ENCODE measurements at regions not wholly inside any gene's neighbourhood (a gene's known extent, or its start where the extent isn't known, plus 50 kb on each side); places are given as distances from the start of the nearest gene placed in this dataset.

DNA sequence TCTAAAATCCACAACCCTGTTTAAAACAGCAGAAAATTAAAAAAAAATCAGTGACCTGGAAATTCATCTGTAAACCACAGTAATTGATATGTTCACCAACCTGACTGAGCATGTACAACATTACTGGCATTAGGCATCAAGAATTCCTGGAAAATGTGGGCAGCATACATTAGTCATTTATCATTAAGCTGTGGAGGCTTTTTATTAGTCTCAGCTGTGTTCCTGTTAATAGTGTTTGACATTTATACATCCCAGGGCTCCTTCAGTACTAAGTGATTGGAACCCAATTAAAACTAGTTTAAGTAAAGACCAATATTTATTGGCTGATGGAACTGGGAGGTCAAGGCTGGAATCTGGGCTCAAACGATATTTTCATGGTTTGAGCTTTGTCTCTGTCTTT lies 227.3 kb upstream of the GIMD1 start:
- Mint-ChIP-seq H3K36me3 (ENCODE audit: low read depth) (no peaks in the 10 kb centered on the region), H3K9me3 (no peaks in the 10 kb centered on the region), H3K27me3 (no peaks in the 10 kb centered on the region), H3K27ac (no peak overlapping the region), H3K4me3 (no peak overlapping the region), H3K4me1 (no peaks in the 10 kb centered on the region)
- ChIA-PET CTCF (interaction anchor here (0.5 kb wide), 1 partner anchor 31 kb away, joined by 3 read pairs; no protein-coding TSS in a partner anchor), POLR2A (no interaction called here)
- ATAC-seq (ENCODE audit: low read depth) (no peak), DNase-seq (no peak)
- intact Hi-C loops (cut with micrococcal nuclease): no loop called here
- TF ChIP-seq, protein P1, sequence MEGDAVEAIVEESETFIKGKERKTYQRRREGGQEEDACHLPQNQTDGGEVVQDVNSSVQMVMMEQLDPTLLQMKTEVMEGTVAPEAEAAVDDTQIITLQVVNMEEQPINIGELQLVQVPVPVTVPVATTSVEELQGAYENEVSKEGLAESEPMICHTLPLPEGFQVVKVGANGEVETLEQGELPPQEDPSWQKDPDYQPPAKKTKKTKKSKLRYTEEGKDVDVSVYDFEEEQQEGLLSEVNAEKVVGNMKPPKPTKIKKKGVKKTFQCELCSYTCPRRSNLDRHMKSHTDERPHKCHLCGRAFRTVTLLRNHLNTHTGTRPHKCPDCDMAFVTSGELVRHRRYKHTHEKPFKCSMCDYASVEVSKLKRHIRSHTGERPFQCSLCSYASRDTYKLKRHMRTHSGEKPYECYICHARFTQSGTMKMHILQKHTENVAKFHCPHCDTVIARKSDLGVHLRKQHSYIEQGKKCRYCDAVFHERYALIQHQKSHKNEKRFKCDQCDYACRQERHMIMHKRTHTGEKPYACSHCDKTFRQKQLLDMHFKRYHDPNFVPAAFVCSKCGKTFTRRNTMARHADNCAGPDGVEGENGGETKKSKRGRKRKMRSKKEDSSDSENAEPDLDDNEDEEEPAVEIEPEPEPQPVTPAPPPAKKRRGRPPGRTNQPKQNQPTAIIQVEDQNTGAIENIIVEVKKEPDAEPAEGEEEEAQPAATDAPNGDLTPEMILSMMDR (IDR thresholded peaks at IDR 0.05): no peak

DNA sequence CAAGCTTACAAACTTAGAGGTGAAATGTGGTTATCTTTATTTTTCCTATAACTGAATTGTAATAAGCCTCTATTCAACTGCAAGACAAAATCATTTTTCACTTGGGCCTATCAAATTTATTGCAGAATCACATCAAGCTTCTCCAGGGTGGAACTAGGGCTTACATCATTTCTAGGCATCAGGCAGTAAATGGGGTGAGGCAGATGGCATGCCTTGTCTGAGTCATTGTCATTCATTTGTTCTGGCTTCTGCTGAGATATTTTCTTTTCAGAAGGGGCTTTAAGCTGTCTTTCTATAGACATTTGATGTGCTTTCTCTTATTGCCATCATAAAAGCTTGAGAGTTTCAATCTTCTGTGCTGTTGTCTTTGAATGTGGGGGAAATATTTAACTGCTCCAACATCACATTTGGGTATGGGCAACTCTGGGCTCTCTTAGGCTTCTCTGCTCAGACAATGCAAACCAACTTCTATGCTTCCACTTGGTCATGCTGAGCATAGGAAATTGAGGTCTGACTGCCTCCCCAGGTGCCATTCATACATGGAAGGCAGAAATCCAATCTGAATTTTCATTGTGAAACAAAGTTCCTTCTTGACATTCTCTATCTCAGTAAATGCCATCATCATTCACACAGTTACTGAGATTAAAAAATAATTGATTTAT lies 225.8 kb upstream of the GIMD1 start:
- Mint-ChIP-seq H3K27me3 (no peaks in the 10 kb centered on the region), H3K4me1 (no peaks in the 10 kb centered on the region), H3K27ac (no peak overlapping the region), H3K4me3 (no peak overlapping the region), H3K9me3 (no peaks in the 10 kb centered on the region), H3K36me3 (ENCODE audit: low read depth) (no peaks in the 10 kb centered on the region)
- no peak for ATAC-seq (ENCODE audit: low read depth)
- intact Hi-C loops (cut with micrococcal nuclease): no loop called here
- DNase-seq: no peak
- TF ChIP-seq, protein P1 (IDR thresholded peaks at IDR 0.05): no peak
- ChIA-PET POLR2A (no interaction called here), CTCF (no interaction called here)

DNA sequence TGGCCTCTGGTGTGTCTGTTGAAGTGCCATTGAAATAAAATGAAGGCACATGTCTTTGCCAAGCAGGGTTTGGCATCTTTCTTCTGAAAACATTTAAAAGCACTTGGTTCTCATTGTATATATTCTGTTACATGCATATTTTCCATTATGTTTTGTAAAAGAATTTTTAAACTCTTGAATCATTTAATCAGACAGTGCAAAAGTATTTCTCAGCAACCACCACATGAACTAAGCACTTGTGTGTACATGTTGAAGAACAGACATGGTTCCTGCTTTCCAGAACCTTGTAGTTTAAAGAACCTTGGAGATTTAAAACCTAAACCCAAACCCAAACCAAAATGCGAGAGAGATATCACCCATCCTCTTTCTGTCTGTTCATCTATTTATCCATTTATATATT lies 220.3 kb upstream of the GIMD1 start:
- ChIA-PET POLR2A (no interaction called here), CTCF (no interaction called here)
- ATAC-seq (ENCODE audit: low read depth) (no peak), DNase-seq (no peak)
- intact Hi-C loops (cut with micrococcal nuclease): no loop called here
- Mint-ChIP-seq H3K9me3 (no peaks in the 10 kb centered on the region), H3K27ac (no peak overlapping the region), H3K27me3 (no peaks in the 10 kb centered on the region), H3K36me3 (ENCODE audit: low read depth) (no peaks in the 10 kb centered on the region), H3K4me3 (no peak overlapping the region), H3K4me1 (no peaks in the 10 kb centered on the region)
- TF ChIP-seq, protein P1 (IDR thresholded peaks at IDR 0.05): no peak

DNA sequence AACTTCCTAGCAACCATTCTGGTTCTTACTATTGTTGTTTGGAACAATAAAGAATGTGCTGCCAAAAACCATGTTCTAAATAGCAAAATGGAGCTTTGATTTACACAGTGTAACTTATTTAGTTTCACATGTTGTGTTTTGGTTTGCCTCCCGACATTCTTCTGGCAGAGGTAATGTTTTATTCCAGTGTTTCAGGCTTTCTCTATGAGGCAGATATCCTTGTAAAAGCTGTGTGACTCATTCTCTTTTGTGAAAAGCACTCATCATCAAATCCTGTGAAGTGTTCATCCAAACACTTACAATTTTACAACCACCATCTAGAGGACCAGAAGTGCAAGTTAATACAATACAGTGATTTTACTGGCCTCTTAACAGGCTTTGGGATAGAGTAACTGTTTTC lies 219.0 kb upstream of the GIMD1 start:
- ATAC-seq (ENCODE audit: low read depth): no peak
- Mint-ChIP-seq H3K9me3 (peaks cover 3% of the 10 kb centered on the region), H3K36me3 (ENCODE audit: low read depth) (no peaks in the 10 kb centered on the region), H3K4me3 (no peak overlapping the region), H3K4me1 (no peaks in the 10 kb centered on the region), H3K27me3 (no peaks in the 10 kb centered on the region), H3K27ac (no peak overlapping the region)
- CTCF ChIA-PET: no interaction called here
- POLR2A ChIA-PET: no interaction called here
- TF ChIP-seq, protein P1 (IDR thresholded peaks at IDR 0.05): no peak
- intact Hi-C loops (cut with micrococcal nuclease): no loop called here
- no peak for DNase-seq

DNA sequence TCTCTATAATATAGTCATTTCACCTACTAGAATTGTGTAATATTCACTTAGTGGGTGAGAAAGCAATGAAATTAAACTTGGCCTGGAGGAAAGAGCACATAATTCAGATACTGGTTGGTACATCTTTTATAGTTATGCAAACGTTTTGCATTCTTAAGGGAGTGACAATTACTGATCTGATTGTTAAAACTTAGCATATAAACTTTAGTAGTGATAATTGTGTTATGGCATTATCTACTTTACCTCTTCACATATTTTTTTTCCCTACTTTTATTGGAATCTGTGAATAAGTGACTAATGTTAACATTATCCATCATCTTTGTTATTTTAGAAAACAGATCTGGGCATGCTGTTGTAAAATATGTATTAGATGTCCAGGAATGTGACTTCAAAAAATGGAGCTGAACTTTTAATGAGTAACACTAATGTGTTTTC lies 217.4 kb upstream of the GIMD1 start:
- Mint-ChIP-seq H3K27ac (no peak overlapping the region), H3K4me1 (no peaks in the 10 kb centered on the region), H3K27me3 (no peaks in the 10 kb centered on the region), H3K9me3 (peaks cover 3% of the 10 kb centered on the region), H3K36me3 (ENCODE audit: low read depth) (no peaks in the 10 kb centered on the region), H3K4me3 (no peak overlapping the region)
- intact Hi-C loops (cut with micrococcal nuclease): no loop called here
- ChIA-PET POLR2A (no interaction called here), CTCF (no interaction called here)
- TF ChIP-seq, protein P1 (IDR thresholded peaks at IDR 0.05): no peak
- no peak for ATAC-seq (ENCODE audit: low read depth)
- no peak for DNase-seq
